ENCODE measurements at regions not wholly inside any gene's neighbourhood (a gene's known extent, or its start where the extent isn't known, plus 50 kb on each side); places are given as distances from the start of the nearest gene placed in this dataset.

- peaks cover 37% of the 10 kb centered on the region for H3K27me3 ChIP-seq
These were observed 156.3 kb upstream of the HS6ST1 start for GRCh38 chr2:128474962-128475361.

GRCh38 chr2:128475427-128476211 lies 157.0 kb upstream of the HS6ST1 start:
- no peak for TF ChIP-seq CTCF (IDR thresholded peaks at IDR 0.05)
- Histone ChIP-seq H3K36me3 (no peaks in the 10 kb centered on the region), H3K4me1 (ENCODE audit: control insufficient read depth in 1 of 2, insufficient read depth in 1 of 2, low read depth in 1 of 2, low read length in 1 of 2) (no peaks in the 10 kb centered on the region)

More at GRCh38 chr2:128474962-128475361, 156.3 kb upstream of the HS6ST1 start:
- no peak for TF ChIP-seq CTCF (IDR thresholded peaks at IDR 0.05)
- Histone ChIP-seq H3K27ac (no peak overlapping the region), H3K4me3 (ENCODE audit: low read depth in 1 of 2, low read length in 1 of 2) (no peak overlapping the region), H3K36me3 (no peaks in the 10 kb centered on the region), H3K9me3 (peaks cover 8% of the 10 kb centered on the region), H3K4me1 (ENCODE audit: control insufficient read depth in 1 of 2, insufficient read depth in 1 of 2, low read depth in 1 of 2, low read length in 1 of 2) (no peaks in the 10 kb centered on the region)

GRCh38 chr2:128477026-128477820 lies 158.6 kb upstream of the HS6ST1 start:
- H3K9me3 ChIP-seq = no peaks in the 10 kb centered on the region

More at GRCh38 chr2:128475427-128476211, 157.0 kb upstream of the HS6ST1 start:
- H3K27me3 ChIP-seq = peaks cover 37% of the 10 kb centered on the region
- no peak overlapping the region for H3K27ac ChIP-seq
- H3K4me3 ChIP-seq (ENCODE audit: low read depth in 1 of 2, low read length in 1 of 2) = no peak overlapping the region
- peaks cover 2% of the 10 kb centered on the region for H3K9me3 ChIP-seq

GRCh38 chr2:128477891-128478290 lies 159.2 kb upstream of the HS6ST1 start:
- no peak overlapping the region for H3K27ac ChIP-seq
- no peaks in the 10 kb centered on the region for H3K9me3 ChIP-seq
- peaks cover 27% of the 10 kb centered on the region for H3K27me3 ChIP-seq
- H3K4me1 ChIP-seq (ENCODE audit: control insufficient read depth in 1 of 2, insufficient read depth in 1 of 2, low read depth in 1 of 2, low read length in 1 of 2) = no peaks in the 10 kb centered on the region
- H3K4me3 ChIP-seq (ENCODE audit: low read depth in 1 of 2, low read length in 1 of 2) = no peak overlapping the region
- H3K36me3 ChIP-seq = no peaks in the 10 kb centered on the region
- TF ChIP-seq CTCF (IDR thresholded peaks at IDR 0.05) = no peak

More at GRCh38 chr2:128477026-128477820, 158.6 kb upstream of the HS6ST1 start:
- Histone ChIP-seq H3K4me3 (ENCODE audit: low read depth in 1 of 2, low read length in 1 of 2) (no peak overlapping the region), H3K4me1 (ENCODE audit: control insufficient read depth in 1 of 2, insufficient read depth in 1 of 2, low read depth in 1 of 2, low read length in 1 of 2) (no peaks in the 10 kb centered on the region), H3K27me3 (peaks cover 33% of the 10 kb centered on the region), H3K36me3 (no peaks in the 10 kb centered on the region), H3K27ac (no peak overlapping the region)
- no peak for TF ChIP-seq CTCF (IDR thresholded peaks at IDR 0.05)

GRCh38 chr2:128485761-128486639 lies 167.3 kb upstream of the HS6ST1 start:
- Histone ChIP-seq H3K9me3 (no peaks in the 10 kb centered on the region), H3K4me1 (ENCODE audit: control insufficient read depth in 1 of 2, insufficient read depth in 1 of 2, low read depth in 1 of 2, low read length in 1 of 2) (no peaks in the 10 kb centered on the region), H3K4me3 (ENCODE audit: low read depth in 1 of 2, low read length in 1 of 2) (no peak overlapping the region), H3K27ac (no peak overlapping the region), H3K36me3 (no peaks in the 10 kb centered on the region), H3K27me3 (peaks cover 7% of the 10 kb centered on the region)
- TF ChIP-seq CTCF (IDR thresholded peaks at IDR 0.05) = no peak
